HG02642 (cell line): ENCODE measurements at regions not wholly inside any gene's neighbourhood (a gene's known extent, or its start where the extent isn't known, plus 50 kb on each side); places are given as distances from the start of the nearest gene placed in this dataset.

Source experiments
- ATAC-seq: cut with Tn5 transposase; IDR thresholded peaks from one replicate; pipeline ENCODE4 v1.9.1; 2021; ENCODE audit warnings: mild to moderate bottlenecking; ENCODE audit not compliant: unreplicated experiment, poor library complexity

- ATAC-seq, result no peak
These were observed 160.3 kb upstream of the KLF14 start for GRCh38 chr7:130894146-130894908.

- no peak for ATAC-seq
These were observed 161.1 kb upstream of the KLF14 start for GRCh38 chr7:130894909-130895750.

DNA sequence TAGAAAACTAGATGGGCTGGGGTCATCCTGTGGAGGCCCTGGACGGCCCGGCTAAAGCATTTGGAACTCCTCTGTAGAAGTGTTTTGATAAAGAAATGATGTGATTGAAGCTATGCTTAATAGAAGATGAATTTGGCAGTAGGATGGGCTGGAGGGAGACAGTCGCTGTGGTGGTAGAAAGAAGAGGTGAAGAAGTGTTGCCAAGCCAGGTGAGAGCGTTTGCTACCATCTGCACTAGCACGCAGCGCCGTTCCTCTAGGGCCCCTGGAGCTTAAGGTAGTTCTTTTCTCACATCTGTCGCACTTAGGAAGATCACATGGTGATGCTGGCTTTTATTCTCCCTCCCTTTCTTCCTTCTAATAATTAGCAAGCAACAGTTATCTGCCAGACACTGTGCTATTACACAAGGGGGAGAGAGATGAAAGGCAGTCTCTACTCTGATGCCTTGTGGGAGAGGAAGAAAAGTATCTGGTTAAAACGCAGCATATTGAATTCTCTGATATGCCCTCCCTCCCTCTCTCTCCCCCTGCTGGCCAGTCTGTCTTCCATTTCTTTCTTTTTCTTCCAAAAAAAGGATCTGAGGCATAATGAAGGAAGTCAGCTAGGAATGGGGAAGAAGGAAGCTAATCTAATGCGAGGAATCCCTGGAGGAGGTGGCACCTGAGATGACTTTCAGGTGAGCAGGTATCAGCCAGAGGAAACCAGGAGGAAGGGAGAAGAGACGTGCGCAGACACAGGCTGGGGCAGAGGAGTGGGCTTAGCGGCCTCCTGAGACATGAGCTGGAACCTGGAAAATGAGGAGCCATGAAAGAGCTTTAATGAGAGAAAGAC, 162.3 kb upstream of the KLF14 start:
- no peak for ATAC-seq

GRCh38 chr7:130896898-130897514, 163.0 kb upstream of the KLF14 start:
- peak; percentile 46 for ATAC-seq

DNA sequence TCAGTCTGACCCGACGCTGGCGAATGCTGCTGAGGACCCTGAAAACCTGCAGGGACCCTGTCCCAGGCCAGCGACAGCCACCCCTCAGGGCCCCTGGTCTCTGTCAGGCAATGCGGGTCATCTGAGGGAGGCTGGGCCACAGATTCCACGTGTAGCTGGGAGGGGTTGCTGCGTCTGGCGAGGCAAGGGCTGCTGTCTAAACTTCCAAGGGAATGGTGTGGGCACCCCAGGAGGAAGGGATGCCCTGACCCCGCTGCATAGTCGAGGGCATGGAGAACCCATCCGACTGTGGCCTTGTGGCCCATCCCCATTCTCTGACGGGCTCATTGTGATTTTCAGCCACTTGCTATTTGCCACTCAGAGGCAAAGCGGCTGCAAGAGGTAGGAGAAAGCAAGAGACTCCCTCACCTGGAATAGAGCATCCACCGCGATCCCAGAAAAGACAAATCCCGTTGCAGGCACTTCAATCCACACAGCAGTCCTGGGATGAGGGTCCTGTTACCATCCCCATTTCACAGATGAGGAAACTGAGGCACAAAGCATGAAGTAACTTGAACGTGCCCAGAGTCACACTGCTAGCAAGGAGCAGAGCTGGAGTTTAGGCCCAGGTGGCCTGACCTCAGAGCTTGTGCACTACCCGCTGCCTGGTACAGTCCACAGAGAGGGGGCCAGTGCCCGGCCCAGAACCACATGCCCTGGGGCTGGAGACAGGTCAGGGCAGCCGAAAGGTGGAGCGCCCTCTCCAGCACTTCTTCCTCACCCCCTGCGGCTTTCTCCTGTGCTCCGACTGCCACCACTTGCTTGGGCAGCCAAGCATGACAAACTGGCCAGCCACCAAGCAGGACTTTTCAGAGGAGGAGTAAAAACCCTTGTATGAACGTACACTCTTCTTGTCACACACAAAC, 163.8 kb upstream of the KLF14 start:
- no peak for ATAC-seq

GRCh38 chr7:130899071-130899560, 165.1 kb upstream of the KLF14 start:
- no peak for ATAC-seq

GRCh38 chr7:130899638-130900401, 165.8 kb upstream of the KLF14 start:
- no peak for ATAC-seq

- no peak for ATAC-seq
These were observed 166.6 kb upstream of the KLF14 start for GRCh38 chr7:130900471-130901076.

DNA sequence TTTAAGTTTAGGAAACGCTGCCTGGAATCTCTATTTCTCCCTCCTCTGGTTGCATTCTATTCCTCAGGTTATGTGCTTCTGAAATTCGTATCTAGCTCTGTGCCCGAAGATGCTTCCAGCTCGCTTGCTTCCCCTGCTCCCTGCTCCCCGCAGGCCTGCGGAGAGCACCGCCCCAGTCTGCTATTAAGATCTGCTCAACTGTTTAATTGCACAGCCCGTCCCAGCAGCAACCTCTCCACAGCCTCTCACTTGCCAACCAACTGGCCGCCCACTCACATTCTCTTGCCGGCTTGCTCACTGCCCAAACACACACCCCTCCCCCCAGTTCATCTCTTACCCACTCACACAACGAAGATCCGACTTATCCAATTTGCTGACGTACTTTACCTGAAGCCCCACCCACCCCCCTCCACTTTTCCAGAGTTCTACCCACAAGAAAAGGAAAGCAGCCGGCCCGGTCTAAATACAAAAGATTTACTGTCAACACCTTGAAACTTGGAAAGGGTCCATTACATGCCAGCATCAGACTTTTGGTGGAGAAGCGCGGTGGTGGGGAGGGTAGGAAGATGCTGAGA, 167.3 kb upstream of the KLF14 start:
- ATAC-seq, result no peak

GRCh38 chr7:130902755-130903357, 168.8 kb upstream of the KLF14 start:
- no peak for ATAC-seq

DNA sequence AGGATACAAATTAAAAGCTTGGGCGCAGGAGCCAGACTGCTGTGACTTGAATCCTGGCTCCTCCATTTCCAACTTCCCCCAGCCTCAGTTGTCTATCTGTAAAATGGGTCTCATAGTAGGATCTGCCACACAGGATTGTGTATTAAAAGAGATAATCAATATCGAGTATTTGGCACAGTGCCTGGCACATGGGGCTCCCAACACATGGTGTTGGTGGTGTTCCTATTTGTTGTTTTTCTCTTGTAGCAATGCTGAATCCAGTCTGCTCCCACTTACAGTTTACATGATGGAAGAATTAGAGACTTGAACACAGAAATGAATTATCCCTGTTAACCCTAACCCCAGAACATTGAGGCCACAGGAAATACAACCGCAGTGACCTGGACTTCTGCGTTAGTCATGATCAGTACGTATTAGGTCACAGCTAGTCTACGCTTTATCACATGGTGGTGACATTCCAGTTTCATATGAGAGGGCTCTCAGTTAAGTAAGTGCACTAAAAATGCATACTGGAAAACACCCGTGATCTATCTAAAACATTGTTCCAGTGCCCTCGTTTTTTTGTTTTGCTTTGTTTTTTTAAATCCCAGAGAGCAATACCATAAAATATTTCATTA, 169.5 kb upstream of the KLF14 start:
- no peak for ATAC-seq

GRCh38 chr7:130904031-130904757, 170.2 kb upstream of the KLF14 start:
- ATAC-seq, result no peak

DNA sequence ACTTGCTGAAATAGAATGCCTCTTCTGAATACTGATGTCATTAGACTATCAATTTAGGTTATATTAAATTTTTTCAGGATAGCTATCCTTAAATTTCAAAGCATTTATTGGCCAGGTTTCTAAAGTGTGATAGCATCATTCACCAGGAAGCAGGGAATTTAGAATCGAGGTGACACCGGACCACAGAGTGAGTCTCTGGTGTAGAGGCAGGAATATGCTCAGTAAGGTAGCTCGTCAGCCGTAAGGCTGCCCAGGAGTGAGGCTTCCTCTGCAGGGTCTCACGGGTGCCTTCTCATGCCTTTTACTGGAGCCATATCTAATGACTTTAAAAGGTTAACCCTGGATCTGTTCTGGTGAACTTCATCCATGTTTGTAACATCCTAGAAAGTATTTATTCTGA, 170.8 kb upstream of the KLF14 start:
- ATAC-seq, result no peak

GRCh38 chr7:130906575-130906974, 172.6 kb upstream of the KLF14 start:
- no peak for ATAC-seq

DNA sequence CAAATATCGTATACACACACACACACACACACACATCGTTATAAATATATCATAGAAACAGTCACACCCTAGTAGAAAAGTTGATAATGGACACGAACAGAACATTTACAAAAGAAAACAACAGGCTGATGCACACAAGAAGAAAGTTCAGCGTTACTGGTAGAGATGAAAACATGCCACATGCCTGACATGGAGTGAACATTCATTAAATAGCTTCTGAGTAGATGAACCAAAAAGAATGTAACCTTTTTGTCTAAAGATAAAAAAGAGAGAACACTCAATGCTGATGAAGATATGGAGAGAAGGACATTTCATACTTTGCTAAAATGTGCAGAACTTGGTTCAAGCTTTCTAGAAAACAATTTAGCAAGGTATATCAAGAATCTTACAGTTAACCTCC, 173.4 kb upstream of the KLF14 start:
- no peak for ATAC-seq
